GM12878 (cell line): ENCODE measurements at regions not wholly inside any gene's neighbourhood (a gene's known extent, or its start where the extent isn't known, plus 50 kb on each side); places are given as distances from the start of the nearest gene placed in this dataset.

ENCODE experiments used
- ATAC-seq: fragments of 200-7000 bp; cut with Tn5 transposase; 3 replicates; pipeline ENCODE4 v1.9.1; 2020; ENCODE audit warnings: mild to moderate bottlenecking, moderate library complexity
- BruUV-seq: library from RNA; stranded (reverse); fragments of 400-500 nt; replicated peaks from 2 replicates; lab custom pipeline; 2021; lab: Mats Ljungman, UMichigan
- CTCF ChIA-PET: fragments of 300-600 bp; sonication (Branson Sonifier 250); formaldehyde crosslinking; extraction: SDS; loops from one replicate; lab custom pipeline; 2021; ENCODE audit warnings: inconsistent platforms; lab: Yijun Ruan, JAX
- POLR2A ChIA-PET: fragments of 350-600 bp; formaldehyde crosslinking; extraction: SDS; loops from one replicate; lab custom pipeline; 2021; ENCODE audit warnings: inconsistent platforms; lab: Charles Lee
- RAD21 ChIA-PET: fragments of 300-600 bp; sonication (Branson Sonifier 250); formaldehyde crosslinking; loops from one replicate; lab custom pipeline; 2023; ENCODE audit warnings: antibody characterized with exemption; ENCODE audit not compliant: unreplicated experiment; lab: Charles Lee
- SMC1A ChIA-PET: fragments of 300-600 bp; sonication (Branson Sonifier 250); formaldehyde crosslinking; loops from one replicate; lab custom pipeline; 2023; ENCODE audit not compliant: unreplicated experiment, uncharacterized antibody; lab: Charles Lee
- DNase-seq: peaks from one replicate; pipeline ENCODE4 v3.0.0-alpha.2; 2011; ENCODE audit warnings: low read depth, low spot score
- FAIRE-seq: peaks from 3 replicates; lab custom pipeline; 2011; peaks lifted over from hg19 to GRCh38; lab: Jason Lieb, UNC
- H2AFZ ChIP-seq: 2 replicates; pipeline ENCODE4 v1.6.0; 2011; ENCODE audit warnings: low read depth, low read length, control low read depth; ENCODE audit not compliant: control insufficient read depth
- H3K27ac ChIP-seq: 2 replicates; pipeline ENCODE4 v1.5.1; 2011; ENCODE audit warnings: control low read depth; ENCODE audit not compliant: control insufficient read depth, insufficient read depth
- H3K27me3 ChIP-seq, 2 experiments: replicated peaks in 1 of 2; 2 replicates each; pipeline versions ENCODE4 v1.6.0 to v1.6.1; 2011; ENCODE audit warnings: low read length in 1 of 2; ENCODE audit not compliant: control insufficient read depth in 2 of 2, insufficient read depth in 2 of 2
- H3K36me3 ChIP-seq, 2 experiments: 2 replicates each; pipeline ENCODE4 v1.5.1; 2011; ENCODE audit warnings: low read length in 1 of 2; ENCODE audit not compliant: control insufficient read depth in 2 of 2, insufficient read depth in 2 of 2
- H3K4me1 ChIP-seq: 2 replicates; pipeline ENCODE4 v1.6.1; 2011; ENCODE audit warnings: mild to moderate bottlenecking, low read length, moderate library complexity, mixed read lengths; ENCODE audit not compliant: control insufficient read depth, insufficient read depth
- H3K4me2 ChIP-seq: 2 replicates; pipeline ENCODE4 v1.6.0; 2011; ENCODE audit warnings: control low read depth; ENCODE audit not compliant: control insufficient read depth, insufficient read depth
- H3K4me3 ChIP-seq: fragments of 200-600 bp; sonication (generic); 2 replicates; pipeline ENCODE4 v1.5.1; 2016
- H3K79me2 ChIP-seq: 2 replicates; pipeline ENCODE4 v1.6.0; 2011; ENCODE audit warnings: low read length; ENCODE audit not compliant: control insufficient read depth, insufficient read depth
- H3K9ac ChIP-seq: 2 replicates; pipeline ENCODE4 v1.8.0; 2011; ENCODE audit warnings: low read length, control low read depth, mixed read lengths; ENCODE audit not compliant: control insufficient read depth, insufficient read depth
- H3K9me3 ChIP-seq: replicated peaks from 3 replicates; pipeline ENCODE4 v1.5.1; 2011; ENCODE audit warnings: mild to moderate bottlenecking, low read length; ENCODE audit not compliant: control insufficient read depth, insufficient read depth
- H4K20me1 ChIP-seq: 2 replicates; pipeline ENCODE4 v1.6.0; 2011; ENCODE audit not compliant: control insufficient read depth, insufficient read depth
- ASH2L ChIP-seq: fragments of 300-600, 200-600 bp; sonication (generic); IDR thresholded peaks from 2 replicates; pipeline ENCODE4 v1.6.1; 2017; ENCODE audit warnings: low read depth, mild to moderate bottlenecking, borderline replicate concordance
- BCL3 ChIP-seq: IDR thresholded peaks from 2 replicates; pipeline ENCODE4 v1.6.1; 2011; ENCODE audit warnings: borderline replicate concordance, low read depth, mild to moderate bottlenecking, moderate library complexity, low read length; ENCODE audit not compliant: insufficient read depth, poor library complexity, severe bottlenecking
- CHD2 ChIP-seq: IDR thresholded peaks from 2 replicates; pipeline ENCODE4 v1.6.1; 2011; ENCODE audit warnings: low read depth, low read length, improper control_type of control experiment, borderline replicate concordance
- CREB1 ChIP-seq: IDR thresholded peaks from 2 replicates; pipeline ENCODE4 v1.6.1; 2012; ENCODE audit warnings: low read depth, mild to moderate bottlenecking, inconsistent platforms
- GATAD2B ChIP-seq: fragments of 450-650 bp; conservative IDR thresholded peaks from 2 replicates; pipeline ENCODE4 v1.6.1; 2017; ENCODE audit warnings: low read depth, mild to moderate bottlenecking, moderate library complexity
- HDAC2 ChIP-seq: fragments of 200-600 bp; sonication (generic); IDR thresholded peaks from 2 replicates; pipeline ENCODE4 v1.6.1; 2017
- KLF5 ChIP-seq: fragments of 450-650 bp; IDR thresholded peaks from 2 replicates; pipeline ENCODE4 v1.6.1; 2014; ENCODE audit warnings: mild to moderate bottlenecking; ENCODE audit not compliant: partially characterized antibody
- RELA ChIP-seq: fragments of 450-650 bp; IDR thresholded peaks from 2 replicates; pipeline ENCODE4 v1.8.0; 2014; ENCODE audit warnings: borderline replicate concordance; ENCODE audit not compliant: partially characterized antibody
- WGBS: methylation state at CpG from one replicate; pipeline ENCODE4 v1.1.6; 2016; ENCODE audit warnings: low lambda C conversion rate; ENCODE audit not compliant: insufficient replicate concordance, insufficient coverage; ENCODE audit errors: missing lambda C conversion rate; 5-methylcytosine and 5-hydroxymethylcytosine counted together
- in situ Hi-C: fragments of 300-500 bp; cut with MboI; formaldehyde crosslinking; loops from 9 replicates; pipeline ENCODE4 v1.14.3; 2018; ENCODE audit warnings: mixed read lengths
- intact Hi-C: fragments of 100-400 bp; cut with micrococcal nuclease; formaldehyde crosslinking; loops from one replicate; pipeline ENCODE4 v1.14.2; 2022; ENCODE audit not compliant: unreplicated experiment

- Histone ChIP-seq H3K27ac (no peak overlapping the region), H3K79me2 (no peaks in the 10 kb centered on the region), H3K4me2 (no peak overlapping the region), H3K4me1 (no peaks in the 10 kb centered on the region), H3K27me3 (no peaks in the 10 kb centered on the region), H2AFZ (no peak overlapping the region), H3K36me3 (no peaks in the 10 kb centered on the region), H4K20me1 (no peaks in the 10 kb centered on the region), H3K4me3 (no peak overlapping the region), H3K9me3 (no peaks in the 10 kb centered on the region), H3K9ac (no peak overlapping the region)
- intact Hi-C loops = no loop called here
- 2% methylated on average over 9 of the region's 9 CpGs for WGBS
- FAIRE-seq = no peak
- ATAC-seq = peak; percentile 42
- TF ChIP-seq GATAD2B (no peak), KLF5 (no peak), HDAC2 (no peak)
- SMC1A ChIA-PET = interaction anchor here (1.0 kb wide), 1 partner anchor 11 kb away, joined by 3 read pairs; no protein-coding TSS in a partner anchor
- BruUV-seq = no TSS peak
- RAD21 ChIA-PET = no interaction called here
- in situ Hi-C loops = no loop called here
- POLR2A ChIA-PET = no interaction called here
- CTCF ChIA-PET = no interaction called here
- DNase-seq = no peak
These were observed 186.3 kb upstream of the EGFLAM start for GRCh38 chr5:38071831-38072694.

- Histone ChIP-seq H3K9ac (no peak overlapping the region), H3K27ac (no peak overlapping the region), H3K36me3 (no peaks in the 10 kb centered on the region), H3K4me1 (no peaks in the 10 kb centered on the region), H3K4me3 (no peak overlapping the region), H2AFZ (no peak overlapping the region), H3K9me3 (no peaks in the 10 kb centered on the region), H4K20me1 (no peaks in the 10 kb centered on the region), H3K79me2 (no peaks in the 10 kb centered on the region), H3K27me3 (no peaks in the 10 kb centered on the region), H3K4me2 (no peak overlapping the region)
- ChIA-PET CTCF (interaction anchor here (0.6 kb wide), 1 partner anchor 634 kb away, joined by 3 read pairs; no protein-coding TSS in a partner anchor), RAD21 (no interaction called here), SMC1A (interaction anchor here (0.7 kb wide), 1 partner anchor 70 kb away, joined by 3 read pairs; no protein-coding TSS in a partner anchor), POLR2A (interaction anchor here (0.8 kb wide), 1 partner anchor 13 kb away, joined by 3 read pairs; no protein-coding TSS in a partner anchor)
- BruUV-seq = no TSS peak
- WGBS = 46% methylated on average over 6 of the region's 6 CpGs
- DNase-seq (no peak), ATAC-seq (no peak), FAIRE-seq (no peak)
- intact Hi-C loops (no loop called here), in situ Hi-C loops (no loop called here)
- TF ChIP-seq RELA = no peak
- no peak for TF ChIP-seq CHD2
- peak; percentile 69 for TF ChIP-seq BCL3
- no peak for TF ChIP-seq ASH2L
- no peak for TF ChIP-seq CREB1
- TF ChIP-seq, all 136 proteins: peak for 1
These were observed 187.9 kb upstream of the EGFLAM start for GRCh38 chr5:38070304-38070950.
